ENCODE measurements at regions not wholly inside any gene's neighbourhood (a gene's known extent, or its start where the extent isn't known, plus 50 kb on each side); places are given as distances from the start of the nearest gene placed in this dataset.

DNA sequence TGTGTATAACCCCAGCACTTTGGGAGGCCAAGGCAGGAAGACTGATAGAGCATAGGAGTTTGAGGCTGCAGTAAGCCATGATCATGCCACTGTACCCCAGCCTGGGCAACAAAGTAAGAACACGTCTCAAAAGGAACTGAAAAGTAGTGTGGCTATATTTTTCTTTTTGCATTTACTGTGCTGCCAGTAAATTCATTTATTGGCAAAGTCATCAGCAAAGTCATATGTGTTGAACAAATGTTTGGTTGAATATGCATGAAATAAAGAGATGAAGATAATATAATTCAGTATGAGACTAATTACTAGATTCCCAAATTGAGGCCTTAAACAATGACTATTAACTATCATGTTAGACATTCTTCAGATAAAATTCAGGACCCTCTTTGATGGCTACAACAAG lies 829.1 kb downstream of the PCDH7 start:
- no peak for DNase-seq

GRCh38 chr4:31557437-31557836 lies 837.3 kb downstream of the PCDH7 start:
- no peak for DNase-seq

DNA sequence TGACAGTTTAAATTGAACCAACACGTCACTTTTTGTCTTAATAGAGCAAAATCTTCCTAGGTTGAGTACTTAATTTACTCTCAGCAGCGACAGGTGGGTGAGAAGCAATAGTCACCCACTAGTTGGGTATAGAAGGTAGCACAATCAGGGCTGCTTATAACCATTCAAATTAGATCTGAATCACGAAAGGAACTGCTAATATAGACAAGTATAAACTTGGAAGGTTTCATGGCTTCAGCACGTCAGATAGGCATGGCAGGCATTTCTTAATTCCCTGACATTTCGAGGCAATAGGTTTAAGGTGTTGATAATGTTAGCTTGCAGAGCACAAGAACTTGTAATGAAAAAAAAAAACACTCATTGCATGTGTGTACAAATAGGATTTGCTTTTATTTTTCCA lies 853.4 kb downstream of the PCDH7 start:
- DNase-seq = no peak

- no peak for DNase-seq
These were observed 855.3 kb downstream of the PCDH7 start for GRCh38 chr4:31575504-31575903.

DNA sequence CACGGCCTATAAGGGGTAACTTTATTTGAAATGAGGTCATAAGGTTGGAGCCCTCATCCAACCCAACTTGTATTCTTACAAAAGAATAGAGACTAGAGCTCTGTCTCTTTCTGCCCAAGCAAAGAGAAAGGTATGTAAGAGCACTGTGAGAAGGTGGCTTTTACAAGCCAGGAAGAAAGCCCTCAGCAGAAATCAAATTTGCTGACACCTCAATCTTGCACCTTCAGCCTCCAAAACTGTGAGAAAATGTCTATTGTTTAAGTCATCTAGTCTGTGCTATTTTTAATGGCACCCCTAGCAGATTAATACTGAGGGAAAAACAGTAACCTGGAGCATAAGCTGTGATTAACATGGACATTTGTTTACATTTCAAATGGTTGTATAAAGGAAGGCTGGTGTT lies 860.7 kb downstream of the PCDH7 start:
- DNase-seq = no peak

- DNase-seq = no peak
These were observed 865.3 kb downstream of the PCDH7 start for GRCh38 chr4:31585503-31585902.

DNA sequence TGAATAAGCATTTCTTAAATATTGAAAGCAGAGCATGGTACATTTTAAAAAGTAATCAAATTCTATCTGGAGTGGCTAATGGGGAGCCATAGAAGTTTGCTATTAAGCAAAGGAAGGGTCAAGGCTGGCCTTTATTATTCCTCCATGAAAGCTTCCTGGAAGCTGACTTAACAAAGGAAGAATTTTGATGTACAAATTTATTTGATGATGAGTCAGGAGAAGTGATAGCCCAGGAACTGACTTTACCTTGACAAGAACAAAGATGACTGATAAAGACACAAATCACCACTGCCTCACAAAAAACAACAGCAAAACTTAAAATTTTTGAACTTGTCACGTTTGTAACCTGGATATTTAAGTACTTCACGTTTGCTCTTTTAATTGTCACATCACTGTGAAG lies 872.1 kb downstream of the PCDH7 start:
- DNase-seq = no peak

GRCh38 chr4:31595496-31595895 lies 875.3 kb downstream of the PCDH7 start:
- no peak for DNase-seq

DNA sequence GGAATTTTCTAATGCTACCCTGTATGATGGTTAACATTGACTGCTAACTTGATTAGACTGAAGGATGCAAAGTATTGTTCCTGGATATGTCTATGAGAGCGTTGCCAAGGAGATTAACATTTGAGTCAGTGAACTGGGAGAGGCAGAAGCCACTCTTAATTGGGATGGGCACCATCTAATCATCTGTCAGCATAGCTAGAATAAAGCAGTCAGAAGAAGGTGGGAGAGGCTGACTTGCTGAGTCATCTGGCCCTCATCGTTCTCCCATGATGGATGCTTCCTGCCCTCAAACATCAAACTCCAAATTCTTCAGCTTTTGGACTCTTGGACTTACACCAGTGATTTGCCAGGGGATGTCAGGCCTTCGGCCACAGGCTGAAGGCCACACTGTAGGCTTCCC lies 878.5 kb downstream of the PCDH7 start:
- no peak for DNase-seq

GRCh38 chr4:31601793-31602192 lies 881.6 kb downstream of the PCDH7 start:
- no peak for DNase-seq

- DNase-seq = no peak
These were observed 893.9 kb downstream of the PCDH7 start for GRCh38 chr4:31613946-31614623.

GRCh38 chr4:31617667-31618066 lies 897.5 kb downstream of the PCDH7 start:
- no peak for DNase-seq

DNA sequence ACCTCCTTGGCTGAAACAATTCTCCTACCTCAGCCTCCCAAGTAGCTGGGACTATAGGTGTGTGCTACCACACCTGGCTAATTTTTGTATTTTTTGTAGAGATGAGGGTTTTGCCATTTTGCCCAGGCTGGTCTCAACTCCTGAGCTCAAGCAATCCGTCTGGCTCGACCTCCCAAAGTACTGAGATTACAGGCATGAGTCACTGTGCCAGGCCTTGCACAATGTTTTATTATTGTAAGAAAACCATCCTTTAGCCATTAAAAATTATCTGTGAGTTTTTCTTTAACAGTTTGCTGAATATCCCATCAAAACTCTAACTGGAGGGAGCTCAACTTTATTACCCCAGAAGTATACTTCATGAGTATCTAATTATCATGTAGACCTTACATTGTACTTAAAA lies 900.3 kb downstream of the PCDH7 start:
- DNase-seq = no peak

GRCh38 chr4:31645236-31645635 lies 925.1 kb downstream of the PCDH7 start:
- DNase-seq = no peak

- no peak for DNase-seq
These were observed 927.6 kb downstream of the PCDH7 start for GRCh38 chr4:31647786-31648185.

DNA sequence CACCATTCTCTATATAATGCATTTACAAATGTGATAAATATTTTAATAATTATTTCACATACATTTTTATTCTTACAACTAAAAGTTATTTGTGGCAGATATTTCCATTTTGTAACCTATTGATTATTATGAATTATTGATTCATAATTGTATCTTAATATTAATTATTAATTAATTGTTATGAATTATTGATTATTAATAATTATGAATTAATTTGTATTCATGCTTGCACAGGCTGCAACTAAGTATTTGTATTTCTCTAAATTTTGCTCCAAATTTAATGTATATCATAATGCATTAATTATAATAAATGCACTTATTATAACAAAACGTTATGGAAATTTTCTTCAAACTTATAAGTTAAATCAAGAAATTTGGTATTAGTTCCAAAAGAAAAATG lies 929.7 kb downstream of the PCDH7 start:
- no peak for DNase-seq

- DNase-seq = no peak
These were observed 931.4 kb downstream of the PCDH7 start for GRCh38 chr4:31651541-31651940.

GRCh38 chr4:31655328-31655727 lies 935.2 kb downstream of the PCDH7 start:
- DNase-seq = no peak

GRCh38 chr4:31657859-31658570 lies 937.8 kb downstream of the PCDH7 start:
- DNase-seq = no peak

DNA sequence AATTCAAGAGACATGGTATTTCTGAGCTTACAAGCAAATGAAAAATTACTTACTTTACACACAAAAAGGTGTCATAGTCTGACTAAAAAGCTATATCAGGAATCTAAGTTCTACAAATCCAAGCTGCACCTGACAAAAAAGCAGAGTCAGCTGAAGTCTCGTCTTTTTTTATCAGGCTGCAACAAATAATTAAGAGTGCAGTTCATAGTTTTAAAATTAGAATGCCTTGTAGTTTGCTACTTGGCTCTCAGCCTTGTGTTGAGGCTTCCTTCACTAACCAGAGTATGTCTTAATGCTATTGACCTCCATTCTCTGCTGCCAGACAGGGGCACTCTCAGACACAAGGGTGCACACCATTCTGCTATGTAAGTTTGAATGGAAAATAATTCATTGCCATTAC lies 940.7 kb downstream of the PCDH7 start:
- DNase-seq = no peak

- DNase-seq = no peak
These were observed 942.8 kb downstream of the PCDH7 start for GRCh38 chr4:31662951-31663350.

DNA sequence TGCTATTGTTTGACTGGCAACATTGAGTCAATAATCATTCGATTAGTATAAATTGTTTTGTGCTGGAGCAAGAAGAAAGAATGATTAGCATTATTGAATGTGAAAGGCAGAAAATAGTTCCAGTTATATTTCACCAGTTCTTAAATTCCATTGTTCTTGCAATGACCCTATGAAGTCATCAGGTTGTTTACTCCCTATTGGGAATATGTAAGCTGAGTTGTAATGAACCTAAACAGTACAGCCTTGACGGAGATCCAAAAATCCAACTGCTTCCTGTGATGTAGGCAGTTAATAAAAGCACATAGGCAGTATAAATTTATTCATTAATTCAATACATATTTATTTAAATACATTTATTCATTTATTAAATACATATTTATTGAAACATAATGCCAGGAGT lies 947.5 kb downstream of the PCDH7 start:
- no peak for DNase-seq

- no peak for DNase-seq
These were observed 954.3 kb downstream of the PCDH7 start for GRCh38 chr4:31674313-31674947.

DNA sequence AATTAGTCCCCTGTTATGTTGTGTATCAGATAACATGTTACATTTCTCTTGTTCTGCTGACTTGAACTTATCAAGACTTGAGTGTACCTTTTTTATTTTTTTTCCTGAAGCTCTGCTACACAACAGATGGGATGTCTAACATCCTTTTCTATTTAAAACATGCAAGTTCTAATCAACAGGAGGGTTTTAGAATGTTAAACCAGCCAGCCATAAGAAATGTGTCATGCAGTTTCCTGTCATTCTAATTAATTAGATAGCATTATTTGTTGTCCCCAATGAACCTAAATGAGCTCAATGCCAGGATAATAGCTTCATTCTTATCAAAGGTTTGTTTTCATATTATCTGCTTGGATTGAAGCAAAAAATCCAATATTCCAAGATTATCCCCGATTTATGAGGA lies 958.2 kb downstream of the PCDH7 start:
- no peak for DNase-seq

Measured in EL (cell line).